ENCODE measurements at regions not wholly inside any gene's neighbourhood (a gene's known extent, or its start where the extent isn't known, plus 50 kb on each side); places are given as distances from the start of the nearest gene placed in this dataset.

DNA sequence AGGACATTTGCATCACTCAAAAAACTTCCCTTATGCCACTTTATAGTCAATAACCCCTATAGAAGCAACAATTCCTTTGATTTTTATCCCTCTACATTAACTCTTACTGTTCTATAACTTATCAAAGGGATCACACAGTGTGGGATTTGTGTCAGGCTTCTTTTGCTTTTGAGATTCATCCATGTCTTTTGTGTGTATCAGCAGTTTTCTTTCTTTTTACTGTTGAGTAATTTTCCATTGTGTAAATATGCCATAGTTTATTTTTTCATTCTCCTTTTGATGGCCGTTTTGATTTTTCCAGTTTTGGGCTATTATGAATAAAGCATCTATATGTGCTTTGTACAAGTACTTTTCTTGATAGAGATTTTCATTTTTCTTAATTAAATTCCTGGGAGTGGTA lies 657.9 kb downstream of the EPM2A start:
- TF ChIP-seq, protein P1, sequence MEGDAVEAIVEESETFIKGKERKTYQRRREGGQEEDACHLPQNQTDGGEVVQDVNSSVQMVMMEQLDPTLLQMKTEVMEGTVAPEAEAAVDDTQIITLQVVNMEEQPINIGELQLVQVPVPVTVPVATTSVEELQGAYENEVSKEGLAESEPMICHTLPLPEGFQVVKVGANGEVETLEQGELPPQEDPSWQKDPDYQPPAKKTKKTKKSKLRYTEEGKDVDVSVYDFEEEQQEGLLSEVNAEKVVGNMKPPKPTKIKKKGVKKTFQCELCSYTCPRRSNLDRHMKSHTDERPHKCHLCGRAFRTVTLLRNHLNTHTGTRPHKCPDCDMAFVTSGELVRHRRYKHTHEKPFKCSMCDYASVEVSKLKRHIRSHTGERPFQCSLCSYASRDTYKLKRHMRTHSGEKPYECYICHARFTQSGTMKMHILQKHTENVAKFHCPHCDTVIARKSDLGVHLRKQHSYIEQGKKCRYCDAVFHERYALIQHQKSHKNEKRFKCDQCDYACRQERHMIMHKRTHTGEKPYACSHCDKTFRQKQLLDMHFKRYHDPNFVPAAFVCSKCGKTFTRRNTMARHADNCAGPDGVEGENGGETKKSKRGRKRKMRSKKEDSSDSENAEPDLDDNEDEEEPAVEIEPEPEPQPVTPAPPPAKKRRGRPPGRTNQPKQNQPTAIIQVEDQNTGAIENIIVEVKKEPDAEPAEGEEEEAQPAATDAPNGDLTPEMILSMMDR (IDR thresholded peaks at IDR 0.05): no peak
- no peak for TF ChIP-seq POLR2A (IDR thresholded peaks at IDR 0.05)
